ENCODE measurements at regions not wholly inside any gene's neighbourhood (a gene's known extent, or its start where the extent isn't known, plus 50 kb on each side); places are given as distances from the start of the nearest gene placed in this dataset.

- TF ChIP-seq CTCF (conservative IDR thresholded peaks at IDR 0.05; ENCODE audit: low read length) (no peak), EZH2phosphoT487 (IDR thresholded peaks at IDR 0.05; ENCODE audit: borderline replicate concordance) (no peak)
Observed at GRCh38 chr4:131978120-131978519, 1171.0 kb upstream of the PCDH10 start.

Data from Loucy (cell line).